SK-N-MC (cell line): ENCODE measurements at regions not wholly inside any gene's neighbourhood (a gene's known extent, or its start where the extent isn't known, plus 50 kb on each side); places are given as distances from the start of the nearest gene placed in this dataset.

Source experiments
- EZH2 ChIP-seq: fragments of 200-600 bp; sonication (generic); IDR thresholded peaks from one replicate; pipeline ENCODE4 v1.6.1; 2017; ENCODE audit warnings: antibody characterized with exemption
- FOXP2 ChIP-seq: optimal IDR thresholded peaks from 2 replicates; pipeline ENCODE3; 2011; ENCODE audit warnings: mild to moderate bottlenecking, moderate library complexity; ENCODE audit not compliant: insufficient read depth; ENCODE audit errors: extremely low read length, control extremely low read depth
- POLR2AphosphoS5 ChIP-seq: IDR thresholded peaks from 2 replicates; pipeline ENCODE4 v1.6.1; 2012; ENCODE audit warnings: mild to moderate bottlenecking, low read depth, low read length, borderline replicate concordance

DNA sequence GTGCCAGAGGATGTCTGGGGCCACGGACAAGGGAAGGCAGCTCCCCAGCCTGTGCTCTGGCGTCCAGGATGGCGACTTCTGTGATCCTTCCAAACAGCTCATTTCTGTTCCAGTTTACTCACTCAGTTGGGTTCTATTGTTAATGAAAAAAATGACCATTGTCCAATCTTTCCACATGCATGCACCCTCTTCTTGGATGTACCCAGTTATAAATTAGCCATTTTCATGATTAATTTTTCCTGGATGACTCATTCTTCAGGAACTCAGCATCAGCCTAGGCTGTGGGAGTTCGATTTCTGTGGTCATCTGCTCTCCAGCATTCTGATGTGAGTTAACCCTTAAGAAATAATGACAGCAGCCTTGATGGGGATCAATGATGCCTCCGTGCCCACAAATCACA is 926.8 kb downstream of the BCL11B start:
- TF ChIP-seq EZH2 = no peak
- no peak for TF ChIP-seq POLR2AphosphoS5
- no peak for TF ChIP-seq FOXP2
